ENCODE measurements at regions not wholly inside any gene's neighbourhood (a gene's known extent, or its start where the extent isn't known, plus 50 kb on each side); places are given as distances from the start of the nearest gene placed in this dataset.
"Not testable (repeated sequence)": the region's sequence is repeated elsewhere in the genome, so short reads cannot be mapped to it uniquely, and the experiment has no call there.

DNA sequence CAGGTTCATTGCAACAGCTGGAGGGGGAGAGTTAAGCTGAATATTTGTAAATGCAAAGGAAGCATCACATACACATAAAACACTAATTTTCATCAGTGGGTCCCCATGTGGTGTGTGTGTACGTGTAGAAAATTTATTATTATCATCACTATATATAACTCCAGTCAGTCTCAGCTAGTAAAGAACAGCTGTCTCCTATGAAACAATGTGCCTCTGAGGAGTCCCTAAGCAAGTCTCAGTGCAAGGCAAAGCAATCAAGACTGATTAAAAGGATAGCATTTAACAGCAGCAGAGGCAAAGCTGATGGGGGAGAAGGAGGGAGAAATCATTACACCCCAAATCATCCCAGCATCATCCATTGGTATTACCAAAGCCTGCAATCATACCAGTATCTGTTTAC lies 104.2 kb upstream of the MARCHF11 start:
- intact Hi-C loops (cut with micrococcal nuclease): no loop called here
- peaks cover 3% of the 10 kb centered on the region for H3K27me3 Mint-ChIP-seq (ENCODE audit: low read depth)
- H3K27ac Mint-ChIP-seq: no peak overlapping the region
- H3K36me3 Mint-ChIP-seq (ENCODE audit: low read depth): no peaks in the 10 kb centered on the region
- no peaks in the 10 kb centered on the region for H3K9me3 Mint-ChIP-seq
- CTCF ChIA-PET: no interaction called here
- DNase-seq: no peak
- H3K4me1 Mint-ChIP-seq (ENCODE audit: low read depth): no peaks in the 10 kb centered on the region
- H3K4me3 Mint-ChIP-seq: no peak overlapping the region

GRCh38 chr5:16276859-16277258 lies 97.3 kb upstream of the MARCHF11 start:
- H3K9me3 Mint-ChIP-seq; CTCF ChIA-PET; H3K4me1 Mint-ChIP-seq (ENCODE audit: low read depth); H3K36me3 Mint-ChIP-seq (ENCODE audit: low read depth); H3K4me3 Mint-ChIP-seq; H3K27me3 Mint-ChIP-seq (ENCODE audit: low read depth); DNase-seq; intact Hi-C loops (cut with micrococcal nuclease); H3K27ac Mint-ChIP-seq: not testable (repeated sequence)

DNA sequence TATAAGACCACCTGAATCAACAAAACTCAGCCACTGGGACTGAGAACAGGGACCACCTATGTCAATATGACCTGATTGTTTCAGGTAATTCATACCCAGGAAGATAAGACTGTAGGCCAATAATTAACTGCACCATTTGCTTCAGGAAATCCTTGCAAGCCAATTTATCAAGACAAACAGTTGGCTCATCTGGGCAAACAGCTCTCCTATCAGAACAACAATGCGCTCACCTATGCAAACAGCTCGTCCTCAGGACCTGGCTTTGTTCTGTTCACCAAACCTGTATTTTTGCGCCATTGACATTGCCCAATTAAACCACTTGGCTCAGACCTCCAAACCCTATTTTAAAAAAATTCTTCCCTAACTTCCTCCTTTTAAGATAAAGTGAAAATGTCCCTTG lies 92.3 kb upstream of the MARCHF11 start:
- CTCF ChIA-PET: no interaction called here
- intact Hi-C loops (cut with micrococcal nuclease): no loop called here
- H3K36me3 Mint-ChIP-seq (ENCODE audit: low read depth): no peaks in the 10 kb centered on the region
- H3K27me3 Mint-ChIP-seq (ENCODE audit: low read depth): no peaks in the 10 kb centered on the region
- no peak overlapping the region for H3K27ac Mint-ChIP-seq
- DNase-seq: no peak
- no peaks in the 10 kb centered on the region for H3K4me1 Mint-ChIP-seq (ENCODE audit: low read depth)
- H3K4me3 Mint-ChIP-seq: no peak overlapping the region
- peaks cover 3% of the 10 kb centered on the region for H3K9me3 Mint-ChIP-seq

GRCh38 chr5:16265141-16265540 lies 85.5 kb upstream of the MARCHF11 start:
- Mint-ChIP-seq H3K27me3 (ENCODE audit: low read depth) (no peaks in the 10 kb centered on the region), H3K36me3 (ENCODE audit: low read depth) (no peaks in the 10 kb centered on the region), H3K27ac (no peak overlapping the region), H3K4me1 (ENCODE audit: low read depth) (no peaks in the 10 kb centered on the region), H3K4me3 (no peak overlapping the region), H3K9me3 (no peaks in the 10 kb centered on the region)
- CTCF ChIA-PET: no interaction called here
- intact Hi-C loops (cut with micrococcal nuclease): no loop called here
- no peak for DNase-seq

- peaks cover 8% of the 10 kb centered on the region for H3K27me3 Mint-ChIP-seq (ENCODE audit: low read depth)
- no peak overlapping the region for H3K4me3 Mint-ChIP-seq
- no peak overlapping the region for H3K27ac Mint-ChIP-seq
- H3K4me1 Mint-ChIP-seq (ENCODE audit: low read depth): no peaks in the 10 kb centered on the region
- H3K9me3 Mint-ChIP-seq: no peaks in the 10 kb centered on the region
- intact Hi-C loops (cut with micrococcal nuclease): no loop called here
- CTCF ChIA-PET: no interaction called here
- no peak for DNase-seq
- no peaks in the 10 kb centered on the region for H3K36me3 Mint-ChIP-seq (ENCODE audit: low read depth)
These were observed 80.4 kb upstream of the MARCHF11 start for GRCh38 chr5:16260000-16260399.

- H3K27me3 Mint-ChIP-seq (ENCODE audit: low read depth): peaks cover 4% of the 10 kb centered on the region
- peaks cover 3% of the 10 kb centered on the region for H3K9me3 Mint-ChIP-seq
- no peak overlapping the region for H3K4me3 Mint-ChIP-seq
- CTCF ChIA-PET: no interaction called here
- DNase-seq: no peak
- H3K4me1 Mint-ChIP-seq (ENCODE audit: low read depth): no peaks in the 10 kb centered on the region
- intact Hi-C loops (cut with micrococcal nuclease): no loop called here
- H3K27ac Mint-ChIP-seq: no peak overlapping the region
- no peaks in the 10 kb centered on the region for H3K36me3 Mint-ChIP-seq (ENCODE audit: low read depth)
These were observed 74.3 kb upstream of the MARCHF11 start for GRCh38 chr5:16253856-16254255.

DNA sequence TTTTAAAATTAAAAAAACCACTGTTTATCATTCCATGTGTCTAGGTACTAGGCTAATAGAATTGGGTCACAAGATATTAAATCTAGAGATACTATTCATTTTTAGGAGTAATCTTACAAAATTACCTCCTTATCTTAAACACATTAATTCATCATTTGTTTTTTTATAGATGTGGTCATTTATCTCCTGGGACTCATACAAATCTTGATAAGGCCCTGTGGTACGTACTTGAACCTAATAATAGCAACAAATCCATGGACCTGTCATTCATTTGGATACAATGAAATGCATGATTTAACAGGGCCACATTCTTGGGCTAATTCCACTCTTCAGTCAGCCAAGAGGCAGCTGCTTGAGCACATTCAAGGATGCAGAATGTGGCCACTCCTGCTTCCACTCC lies 66.4 kb upstream of the MARCHF11 start:
- no peak for DNase-seq
- Mint-ChIP-seq H3K4me1 (ENCODE audit: low read depth) (no peaks in the 10 kb centered on the region), H3K27me3 (ENCODE audit: low read depth) (no peaks in the 10 kb centered on the region), H3K27ac (no peak overlapping the region), H3K9me3 (peaks cover 2% of the 10 kb centered on the region), H3K36me3 (ENCODE audit: low read depth) (no peaks in the 10 kb centered on the region), H3K4me3 (no peak overlapping the region)
- intact Hi-C loops (cut with micrococcal nuclease): no loop called here
- CTCF ChIA-PET: no interaction called here

DNA sequence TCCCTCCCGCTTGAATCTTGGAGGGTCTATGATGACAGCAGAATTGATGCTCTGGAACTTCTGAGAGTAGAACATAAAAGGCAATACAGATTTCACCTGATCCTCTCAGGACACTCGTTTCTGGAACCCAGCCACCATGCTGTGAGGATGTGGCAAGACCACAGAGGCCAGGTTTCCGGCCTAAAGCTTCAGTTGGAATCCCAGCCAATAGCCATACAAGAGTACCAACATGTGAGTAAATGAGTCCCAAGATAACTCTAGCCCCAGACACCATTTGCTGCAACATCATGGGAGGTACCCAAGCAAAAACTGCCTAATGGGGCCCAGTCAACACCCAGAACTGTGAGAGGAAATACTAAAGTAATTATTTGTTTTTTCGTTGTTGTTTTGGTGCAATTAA lies 65.7 kb upstream of the MARCHF11 start:
- CTCF ChIA-PET: no interaction called here
- Mint-ChIP-seq H3K36me3 (ENCODE audit: low read depth) (no peaks in the 10 kb centered on the region), H3K27me3 (ENCODE audit: low read depth) (no peaks in the 10 kb centered on the region), H3K4me3 (no peak overlapping the region), H3K27ac (no peak overlapping the region), H3K4me1 (ENCODE audit: low read depth) (no peaks in the 10 kb centered on the region), H3K9me3 (peaks cover 2% of the 10 kb centered on the region)
- intact Hi-C loops (cut with micrococcal nuclease): no loop called here
- no peak for DNase-seq

DNA sequence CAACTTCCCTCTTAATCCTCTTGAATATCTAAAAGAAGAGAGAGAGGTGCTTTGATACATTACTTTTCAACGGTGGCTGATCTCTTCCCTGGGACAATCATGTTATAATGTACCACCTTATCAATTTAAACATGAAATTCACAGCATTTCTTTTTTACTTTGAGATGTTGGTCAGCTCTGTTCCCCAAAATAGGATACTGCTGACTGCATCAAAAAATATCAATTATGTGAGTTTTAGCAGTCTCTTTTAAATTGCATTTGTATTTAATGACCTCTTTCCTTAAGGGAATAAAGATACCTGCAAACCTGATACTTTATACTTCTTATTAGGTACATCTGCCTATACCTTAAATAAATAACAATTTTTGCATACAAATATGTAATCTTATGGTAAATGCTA lies 58.4 kb upstream of the MARCHF11 start:
- Mint-ChIP-seq H3K27me3 (ENCODE audit: low read depth) (no peaks in the 10 kb centered on the region), H3K4me1 (ENCODE audit: low read depth) (no peaks in the 10 kb centered on the region), H3K4me3 (no peak overlapping the region), H3K27ac (no peak overlapping the region), H3K36me3 (ENCODE audit: low read depth) (no peaks in the 10 kb centered on the region), H3K9me3 (peaks cover 15% of the 10 kb centered on the region)
- intact Hi-C loops (cut with micrococcal nuclease): no loop called here
- no peak for DNase-seq
- CTCF ChIA-PET: no interaction called here

DNA sequence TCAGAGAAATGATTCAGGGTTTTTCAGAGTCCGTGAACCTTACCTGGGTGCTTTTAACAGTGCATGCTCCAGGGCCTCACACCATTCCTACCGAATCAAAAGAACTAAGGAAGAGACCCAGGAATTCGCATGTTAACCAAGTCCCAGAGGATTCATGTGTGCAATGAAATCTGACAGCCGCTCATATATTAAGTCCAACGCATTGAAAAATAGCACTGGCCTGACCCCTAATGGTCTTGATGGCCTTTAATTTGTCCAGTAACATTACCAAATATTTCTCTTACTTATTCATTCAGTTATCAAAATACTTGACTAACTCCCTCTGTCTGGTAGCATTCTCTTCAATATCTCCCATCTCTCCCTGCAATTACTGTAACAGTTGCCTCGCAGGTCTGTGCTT lies 55.0 kb upstream of the MARCHF11 start:
- H3K9me3 Mint-ChIP-seq: peaks cover 14% of the 10 kb centered on the region
- no peak overlapping the region for H3K27ac Mint-ChIP-seq
- intact Hi-C loops (cut with micrococcal nuclease): no loop called here
- H3K4me3 Mint-ChIP-seq: no peak overlapping the region
- H3K4me1 Mint-ChIP-seq (ENCODE audit: low read depth): no peaks in the 10 kb centered on the region
- no peaks in the 10 kb centered on the region for H3K27me3 Mint-ChIP-seq (ENCODE audit: low read depth)
- H3K36me3 Mint-ChIP-seq (ENCODE audit: low read depth): no peaks in the 10 kb centered on the region
- DNase-seq: no peak
- CTCF ChIA-PET: no interaction called here

GRCh38 chr5:16233730-16234129 lies 54.1 kb upstream of the MARCHF11 start:
- Mint-ChIP-seq H3K9me3 (peaks cover 14% of the 10 kb centered on the region), H3K36me3 (ENCODE audit: low read depth) (no peaks in the 10 kb centered on the region), H3K4me1 (ENCODE audit: low read depth) (no peaks in the 10 kb centered on the region), H3K27me3 (ENCODE audit: low read depth) (no peaks in the 10 kb centered on the region), H3K27ac (no peak overlapping the region), H3K4me3 (no peak overlapping the region)
- CTCF ChIA-PET: no interaction called here
- no peak for DNase-seq
- intact Hi-C loops (cut with micrococcal nuclease): no loop called here

DNA sequence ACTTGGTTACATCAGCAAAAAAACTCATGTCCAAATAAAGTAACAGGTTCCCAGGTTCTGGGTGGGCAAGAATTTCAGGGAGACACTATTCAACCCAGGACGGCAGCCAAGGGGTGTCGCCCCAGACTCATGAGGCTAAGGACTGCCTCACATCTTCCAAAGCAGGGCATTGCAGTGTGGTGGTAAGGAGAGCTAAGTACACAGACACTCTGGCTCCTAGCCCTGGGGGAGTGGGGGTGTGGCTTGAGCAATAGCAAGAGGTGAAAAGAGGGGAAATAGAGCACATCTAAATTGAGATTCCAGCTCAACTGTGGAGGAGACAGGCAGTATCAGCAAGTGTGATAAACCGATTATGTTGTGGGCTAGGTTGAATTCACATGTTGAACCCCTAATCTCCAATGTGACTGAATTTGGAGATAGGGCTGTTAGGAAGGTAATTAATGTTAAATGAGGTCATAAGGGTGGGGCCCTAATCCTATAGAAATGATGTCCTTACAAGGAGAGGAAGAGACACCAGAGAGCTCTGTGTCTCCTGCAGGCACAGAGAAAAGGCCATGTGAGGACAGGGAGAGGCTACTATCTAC lies 49.9 kb upstream of the MARCHF11 start:
- intact Hi-C loops (cut with micrococcal nuclease): no loop called here
- no peak overlapping the region for H3K27ac Mint-ChIP-seq
- no peak for DNase-seq
- no peaks in the 10 kb centered on the region for H3K36me3 Mint-ChIP-seq (ENCODE audit: low read depth)
- H3K27me3 Mint-ChIP-seq (ENCODE audit: low read depth): no peaks in the 10 kb centered on the region
- CTCF ChIA-PET: no interaction called here
- H3K4me1 Mint-ChIP-seq (ENCODE audit: low read depth): no peaks in the 10 kb centered on the region
- no peak overlapping the region for H3K4me3 Mint-ChIP-seq
- no peaks in the 10 kb centered on the region for H3K9me3 Mint-ChIP-seq
